K562 (cell line): ENCODE measurements at regions not wholly inside any gene's neighbourhood (a gene's known extent, or its start where the extent isn't known, plus 50 kb on each side); places are given as distances from the start of the nearest gene placed in this dataset.

Experiments used
- ATAC-seq: fragments of 200-7000 bp; cut with Tn5 transposase; 3 replicates; pipeline ENCODE4 v1.9.1; 2020; ENCODE audit warnings: moderate library complexity
- BruUV-seq: library from RNA; stranded (reverse); fragments of 400-500 nt; replicated peaks from 2 replicates; lab custom pipeline; 2021; lab: Mats Ljungman, UMichigan
- CTCF ChIA-PET: fragments of 300-600 bp; formaldehyde crosslinking; extraction: SDS; loops from one replicate; lab custom pipeline; 2021; ENCODE audit warnings: low intra/inter-chr PET ratio; lab: Yijun Ruan, JAX
- POLR2A ChIA-PET: fragments of 300-600, 350-650 bp; sonication (Branson Sonifier 250); formaldehyde crosslinking; extraction: SDS; loops from one replicate; lab custom pipeline; 2021; ENCODE audit warnings: antibody characterized with exemption, inconsistent platforms; lab: Yijun Ruan, JAX
- DNase-seq, 4 experiments: peaks; one replicate each; pipeline versions ENCODE4 v3.0.0 to v3.0.0-alpha.2; 2011 to 2018; ENCODE audit warnings: low spot score in 3 of 4, mixed read lengths in 3 of 4; ENCODE audit errors: extremely low read depth in 1 of 4
- FAIRE-seq: peaks from 2 replicates; lab custom pipeline; 2011; peaks lifted over from hg19 to GRCh38; lab: Jason Lieb, UNC
- H2AFZ ChIP-seq: 2 replicates; pipeline ENCODE4 v1.6.0; 2011; ENCODE audit warnings: low read depth, low read length, control low read depth, inconsistent platforms
- H3K27ac ChIP-seq: fragments of 200-600 bp; 3 replicates; pipeline ENCODE4 v1.8.0; 2011; ENCODE audit warnings: low read depth, mild to moderate bottlenecking, control low read depth, inconsistent platforms, low read length, moderate library complexity, mixed read lengths; ENCODE audit errors: extremely low read depth
- H3K27me3 ChIP-seq, 2 experiments: fragments of 300-600 bp in 1 of 2; 2 replicates in 1 of 2; 3 replicates in 1 of 2; pipeline versions ENCODE4 v1.6.0 to v1.8.0; 2011; ENCODE audit warnings: inconsistent platforms in 2 of 2, low read length in 2 of 2, mild to moderate bottlenecking in 1 of 2, mixed read lengths in 1 of 2, moderate library complexity in 1 of 2; ENCODE audit not compliant: control insufficient read depth in 2 of 2, insufficient read depth in 2 of 2
- H3K36me3 ChIP-seq: fragments of 300-600 bp; 3 replicates; pipeline ENCODE4 v1.8.0; 2011; ENCODE audit warnings: mild to moderate bottlenecking, low read length, inconsistent platforms; ENCODE audit not compliant: control insufficient read depth, insufficient read depth
- H3K4me1 ChIP-seq, 2 experiments: fragments of 200-600 bp in 1 of 2; replicated peaks in 1 of 2; 2 replicates in 1 of 2; 3 replicates in 1 of 2; pipeline versions ENCODE4 v1.5.1 to v1.8.0; 2011; ENCODE audit warnings: inconsistent platforms in 2 of 2, low read length in 2 of 2, mild to moderate bottlenecking in 1 of 2, mixed read lengths in 1 of 2, moderate library complexity in 1 of 2; ENCODE audit not compliant: control insufficient read depth in 2 of 2, insufficient read depth in 2 of 2
- H3K4me2 ChIP-seq: 2 replicates; pipeline ENCODE4 v1.6.1; 2011; ENCODE audit warnings: low read length, control low read depth, inconsistent platforms, mixed read lengths; ENCODE audit not compliant: insufficient read depth
- H3K4me3 ChIP-seq: fragments of 200-600 bp; sonication (generic), shearing (Covaris generic); 2 replicates; pipeline ENCODE4 v1.5.1; 2016; ENCODE audit warnings: control low read depth, inconsistent platforms
- H3K79me2 ChIP-seq: fragments of 200-600 bp; 3 replicates; pipeline ENCODE4 v1.8.0; 2011; ENCODE audit warnings: low read length, inconsistent platforms; ENCODE audit not compliant: control insufficient read depth, insufficient read depth
- H3K9ac ChIP-seq, 2 experiments: 2 replicates each; pipeline versions ENCODE4 v1.6.0 to v1.6.1; 2011; ENCODE audit warnings: low read depth in 2 of 2, low read length in 2 of 2, control low read depth in 1 of 2, inconsistent platforms in 1 of 2, mild to moderate bottlenecking in 1 of 2, mixed read lengths in 1 of 2; ENCODE audit not compliant: insufficient read depth in 1 of 2
- H3K9me1 ChIP-seq: one replicate; pipeline ENCODE4 v1.6.0; 2011; ENCODE audit warnings: inconsistent platforms, mild to moderate bottlenecking, low read length, moderate library complexity; ENCODE audit not compliant: control insufficient read depth, insufficient read depth
- H3K9me3 ChIP-seq: replicated peaks from 2 replicates; pipeline ENCODE4 v1.5.1; 2011; ENCODE audit warnings: low read depth, low read length, inconsistent platforms; ENCODE audit not compliant: control insufficient read depth, insufficient read depth
- H4K20me1 ChIP-seq: replicated peaks from 2 replicates; pipeline ENCODE4 v1.6.1; 2011; ENCODE audit warnings: low read length, inconsistent platforms, mixed read lengths; ENCODE audit not compliant: control insufficient read depth, insufficient read depth
- ARNT ChIP-seq, 2 experiments: fragments of 450-650 bp; IDR thresholded peaks; 2 replicates each; pipeline ENCODE4 v1.6.1; 2016; ENCODE audit warnings: mild to moderate bottlenecking in 1 of 2
- CEBPG ChIP-seq, 3 experiments: fragments of 200-800 bp in 1 of 3; sonication (Bioruptor generic) in 1 of 3; sonication (generic) in 1 of 3; formaldehyde crosslinking in 1 of 3; IDR thresholded peaks in 2 of 3; conservative IDR thresholded peaks in 1 of 3; 2 replicates each; pipeline versions ENCODE4 v1.6.1 to v1.8.0; 2016 to 2022; ENCODE audit warnings: missing compliant biosample characterization in 2 of 3, missing genetic modification characterization in 2 of 3, mild to moderate bottlenecking in 1 of 3, missing genetic modification reagents in 1 of 3
- HNRNPH1 ChIP-seq: fragments of 200-400 bp; formaldehyde crosslinking; optimal IDR thresholded peaks from 2 replicates; pipeline ENCODE3; 2017; ENCODE audit warnings: low read depth, mild to moderate bottlenecking, low read length, moderate library complexity
- KLF1 ChIP-seq: fragments of 450-650 bp; IDR thresholded peaks from 2 replicates; pipeline ENCODE4 v1.6.1; 2016; ENCODE audit warnings: missing genetic modification characterization, missing compliant biosample characterization
- KLF13 ChIP-seq: fragments of 450-650 bp; IDR thresholded peaks from 2 replicates; pipeline ENCODE4 v1.6.1; 2016; ENCODE audit warnings: missing genetic modification characterization, low read depth, mild to moderate bottlenecking, missing compliant biosample characterization, moderate library complexity, borderline replicate concordance
- PHF21A ChIP-seq: fragments of 450-650 bp; IDR thresholded peaks from 2 replicates; pipeline ENCODE4 v1.6.1; 2017; ENCODE audit warnings: low read depth, borderline replicate concordance
- RAD21 ChIP-seq, 2 experiments: fragments of 250-450 bp in 1 of 2; fragments of 450-650 bp in 1 of 2; sonication (Bioruptor Pico) in 1 of 2; formaldehyde crosslinking in 1 of 2; IDR thresholded peaks in 1 of 2; conservative IDR thresholded peaks in 1 of 2; 2 replicates each; pipeline versions ENCODE4 v1.4.0 to v1.8.0; 2020 to 2022; ENCODE audit warnings: mild to moderate bottlenecking in 2 of 2, moderate library complexity in 1 of 2
- RBM15 ChIP-seq: fragments of 200-400 bp; formaldehyde crosslinking; IDR thresholded peaks from 2 replicates; pipeline ENCODE4 v1.6.1; 2018; ENCODE audit warnings: mild to moderate bottlenecking, low read length, moderate library complexity; ENCODE audit not compliant: insufficient read depth
- SIRT6 ChIP-seq: IDR thresholded peaks from one replicate; pipeline ENCODE4 v1.6.1; 2012; ENCODE audit warnings: low read depth, mild to moderate bottlenecking, control low read depth, inconsistent platforms, low read length, moderate library complexity
- SMARCB1 ChIP-seq: IDR thresholded peaks from 2 replicates; pipeline ENCODE4 v1.6.1; 2011; ENCODE audit warnings: improper control_type of control experiment, low read depth; ENCODE audit not compliant: insufficient read length
- SRSF7 ChIP-seq: fragments of 200-400 bp; formaldehyde crosslinking; optimal IDR thresholded peaks from 2 replicates; pipeline ENCODE3; 2017; ENCODE audit warnings: mild to moderate bottlenecking, low read depth, low read length
- TCF3 ChIP-seq: sonication (generic); formaldehyde crosslinking; IDR thresholded peaks from 2 replicates; pipeline ENCODE4 v1.4.0; 2020; ENCODE audit warnings: mild to moderate bottlenecking, missing genetic modification reagents
- ZFP36 ChIP-seq: fragments of 150-350 bp; IDR thresholded peaks from 2 replicates; pipeline ENCODE4 v1.6.1; 2018; ENCODE audit warnings: low read length, low read depth; ENCODE audit not compliant: partially characterized antibody
- ZKSCAN1 ChIP-seq: fragments of 150-350 bp; IDR thresholded peaks from 2 replicates; pipeline ENCODE4 v1.6.1; 2016; ENCODE audit warnings: low read depth, low read length
- ZNF347 ChIP-seq: fragments of 450-650 bp; formaldehyde crosslinking; IDR thresholded peaks from 2 replicates; pipeline ENCODE4 v1.4.0; 2020; ENCODE audit warnings: low read depth, mild to moderate bottlenecking, moderate library complexity
- ZNF431 ChIP-seq: sonication (generic); formaldehyde crosslinking; IDR thresholded peaks from 2 replicates; pipeline ENCODE4 v1.8.0; 2022; ENCODE audit warnings: mild to moderate bottlenecking, missing genetic modification reagents
- ZNF445 ChIP-seq: fragments of 250-450 bp; sonication (Bioruptor Pico); IDR thresholded peaks from 2 replicates; pipeline ENCODE4 v1.4.0; 2020; ENCODE audit warnings: low read depth, mild to moderate bottlenecking, moderate library complexity
- ZNF511 ChIP-seq: sonication (generic); formaldehyde crosslinking; IDR thresholded peaks from 2 replicates; pipeline ENCODE4 v1.8.0; 2022; ENCODE audit warnings: mild to moderate bottlenecking, missing genetic modification reagents
- ZNF57 ChIP-seq: fragments of 450-650 bp; formaldehyde crosslinking; IDR thresholded peaks from 2 replicates; pipeline ENCODE4 v1.4.0; 2020; ENCODE audit warnings: mild to moderate bottlenecking, moderate library complexity
- WGBS: fragments of 100-300 bp; shearing (Covaris generic); methylation state at CpG from one replicate; pipeline ENCODE4 v1.1.6; 2016; ENCODE audit warnings: low coverage, mixed read lengths; ENCODE audit not compliant: insufficient coverage; ENCODE audit errors: missing lambda C conversion rate; 5-methylcytosine and 5-hydroxymethylcytosine counted together
- in situ Hi-C: fragments of 300-500 bp; cut with MboI; formaldehyde crosslinking; loops from 4 replicates; pipeline ENCODE4 v1.15.0; 2018; ENCODE audit warnings: inconsistent platforms, mixed read lengths
- intact Hi-C: fragments of 100-400 bp; cut with micrococcal nuclease; formaldehyde crosslinking; loops from 2 replicates; pipeline ENCODE4 v1.14.2; 2022

GRCh38 chr12:97142737-97143410, 235.8 kb downstream of the NEDD1 start:
- in situ Hi-C loops (no loop called here), intact Hi-C loops (no loop called here)
- H2AFZ ChIP-seq: no peak overlapping the region

GRCh38 chr12:97148941-97149559, 242.0 kb downstream of the NEDD1 start:
- H3K79me2 ChIP-seq: no peaks in the 10 kb centered on the region
- ATAC-seq (peak; percentile 89), FAIRE-seq (no peak), DNase-seq (peak; percentile 15 to 37 (median 30))
- H3K27ac ChIP-seq: no peak overlapping the region
- H3K9me3 ChIP-seq: no peaks in the 10 kb centered on the region
- H3K4me1 ChIP-seq: no peaks in the 10 kb centered on the region
- intact Hi-C loops: no loop called here
- ChIA-PET POLR2A (interaction anchor here (0.8 kb wide), 1 partner anchor 23 kb away, joined by 3 read pairs; no protein-coding TSS in a partner anchor), CTCF (interaction anchor here (0.6 to 0.7 kb wide), 2 partner anchors 160 to 162 kb away, joined by 3 read pairs; no protein-coding TSS in a partner anchor)
- H3K9me1 ChIP-seq: no peaks in the 10 kb centered on the region
- H3K4me3 ChIP-seq: no peak overlapping the region
- H2AFZ ChIP-seq: no peak overlapping the region
- WGBS: 4% methylated on average over 9 of the region's 9 CpGs
- no peaks in the 10 kb centered on the region for H4K20me1 ChIP-seq
- H3K9ac ChIP-seq: no peak overlapping the region
- in situ Hi-C loops: no loop called here
- H3K4me2 ChIP-seq: no peak overlapping the region
- BruUV-seq: no TSS peak
- no peaks in the 10 kb centered on the region for H3K36me3 ChIP-seq
- no peaks in the 10 kb centered on the region for H3K27me3 ChIP-seq
- TF ChIP-seq ZNF347 (CRISPR knock-in tag): no peak
- TF ChIP-seq ZNF431: no peak
- TF ChIP-seq SIRT6: no peak
- no peak for TF ChIP-seq ARNT (IDR thresholded peaks at IDR 0.05)
- peak; percentile 42 to 59; a peak in 3 of 4 replicates for TF ChIP-seq RAD21 (CRISPR knock-in tag; conservative IDR thresholded peaks at IDR 0.05 in 1 of 2, IDR thresholded peaks at IDR 0.05 in 1 of 2)
- TF ChIP-seq KLF1 (tag): no peak
- TF ChIP-seq ZNF511 (CRISPR knock-in tag): no peak
- TF ChIP-seq ZFP36: no peak
- TF ChIP-seq HNRNPH1: no peak
- no peak for TF ChIP-seq ZNF445 (CRISPR knock-in tag)
- no peak for TF ChIP-seq CEBPG (CRISPR knock-in tag; IDR thresholded peaks at IDR 0.05)
- TF ChIP-seq CEBPG (tag; conservative IDR thresholded peaks at IDR 0.05 in 1 of 2, IDR thresholded peaks at IDR 0.05 in 1 of 2): 0 out of 4 replicates have a peak, but pooled peaks of 1 of the 2 experiments have one; percentile 6
- no peak for TF ChIP-seq ZKSCAN1

More at GRCh38 chr12:97142737-97143410, 235.8 kb downstream of the NEDD1 start:
- no peak for FAIRE-seq
- no peak overlapping the region for H3K4me2 ChIP-seq
- no peaks in the 10 kb centered on the region for H3K79me2 ChIP-seq
- DNase-seq: no peak
- ATAC-seq: no peak
- WGBS: 1% methylated on average over 6 of the region's 6 CpGs
- H3K9me1 ChIP-seq: no peaks in the 10 kb centered on the region
- no peaks in the 10 kb centered on the region for H3K9me3 ChIP-seq
- no peak overlapping the region for H3K4me3 ChIP-seq
- H3K4me1 ChIP-seq: no peaks in the 10 kb centered on the region
- H3K9ac ChIP-seq: no peak overlapping the region
- H3K27ac ChIP-seq: no peak overlapping the region
- ChIA-PET POLR2A (no interaction called here), CTCF (no interaction called here)
- no TSS peak for BruUV-seq
- H3K36me3 ChIP-seq: no peaks in the 10 kb centered on the region
- no peaks in the 10 kb centered on the region for H3K27me3 ChIP-seq
- no peak for TF ChIP-seq SRSF7
- TF ChIP-seq ZNF57 (CRISPR knock-in tag): no peak
- TF ChIP-seq TCF3 (CRISPR knock-in tag): no peak
- TF ChIP-seq KLF13 (tag): no peak
- no peak for TF ChIP-seq RBM15
- no peak for TF ChIP-seq SMARCB1
- TF ChIP-seq PHF21A: no peak
- no peaks in the 10 kb centered on the region for H4K20me1 ChIP-seq
